MM.1S (cell line): ENCODE measurements at regions not wholly inside any gene's neighbourhood (a gene's known extent, or its start where the extent isn't known, plus 50 kb on each side); places are given as distances from the start of the nearest gene placed in this dataset.
A peak's percentile ranks its signal among the peaks of the same experiment; 100 is the strongest.

Source experiments
- DNase-seq: peaks from one replicate; pipeline ENCODE4 v3.0.0-alpha.2; 2015
- H2AFZ ChIP-seq: fragments of 300-600 bp; sonication (generic); 2 replicates; pipeline ENCODE4 v1.6.0; 2016; ENCODE audit warnings: antibody characterized with exemption, low read length
- H3F3A ChIP-seq: fragments of 300-600 bp; sonication (generic); 2 replicates; pipeline ENCODE4 v1.6.1; 2016; ENCODE audit warnings: mild to moderate bottlenecking, antibody characterized with exemption, low read length, moderate library complexity, mixed read lengths; ENCODE audit not compliant: insufficient read depth
- H3K27ac ChIP-seq: fragments of 300-600 bp; sonication (generic); 2 replicates; pipeline ENCODE4 v1.5.1; 2016; ENCODE audit warnings: mild to moderate bottlenecking, low read length
- H3K27me3 ChIP-seq: fragments of 300-600 bp; sonication (generic); replicated peaks from 2 replicates; pipeline ENCODE4 v1.6.0; 2016; ENCODE audit warnings: low read length; ENCODE audit not compliant: insufficient read depth
- H3K36me3 ChIP-seq: fragments of 300-600 bp; sonication (generic); replicated peaks from 2 replicates; pipeline ENCODE4 v1.6.1; 2016; ENCODE audit warnings: mild to moderate bottlenecking, low read length, mixed read lengths; ENCODE audit not compliant: insufficient read depth
- H3K4me1 ChIP-seq: fragments of 300-600 bp; sonication (generic); 2 replicates; pipeline ENCODE4 v1.6.1; 2016; ENCODE audit warnings: low read length, mixed read lengths
- H3K4me2 ChIP-seq: fragments of 300-600 bp; sonication (generic); 2 replicates; pipeline ENCODE4 v1.6.0; 2016; ENCODE audit warnings: low read depth, low read length
- H3K4me3 ChIP-seq: fragments of 300-600 bp; sonication (generic); 2 replicates; pipeline ENCODE4 v1.5.1; 2016; ENCODE audit warnings: low read length, mixed read lengths
- H3K79me2 ChIP-seq: fragments of 300-600 bp; sonication (generic); 2 replicates; pipeline ENCODE4 v1.6.1; 2016; ENCODE audit warnings: mixed run types, low read length, mixed read lengths
- H3K9ac ChIP-seq: fragments of 300-600 bp; sonication (generic); 2 replicates; pipeline ENCODE4 v1.6.1; 2016; ENCODE audit warnings: low read length, mixed read lengths
- H3K9me2 ChIP-seq: fragments of 300-600 bp; sonication (generic); replicated peaks from 2 replicates; pipeline ENCODE4 v1.6.1; 2016; ENCODE audit warnings: mild to moderate bottlenecking, low read length, mixed read lengths; ENCODE audit not compliant: insufficient read depth
- H3K9me3 ChIP-seq: fragments of 300-600 bp; sonication (generic); replicated peaks from 2 replicates; pipeline ENCODE4 v1.6.1; 2016; ENCODE audit warnings: mild to moderate bottlenecking, low read length, mixed read lengths; ENCODE audit not compliant: insufficient read depth
- H4K20me1 ChIP-seq: fragments of 300-600 bp; sonication (generic); 2 replicates; pipeline ENCODE4 v1.6.1; 2016; ENCODE audit warnings: mild to moderate bottlenecking, low read length, moderate library complexity, mixed read lengths; ENCODE audit not compliant: insufficient read depth
- CTCF ChIP-seq: fragments of 300-600 bp; sonication (generic); IDR thresholded peaks from 2 replicates; pipeline ENCODE4 v1.5.1; 2016; ENCODE audit warnings: antibody characterized with exemption, low read length, mixed read lengths
- EZH2 ChIP-seq: fragments of 300-600 bp; sonication (generic); optimal IDR thresholded peaks from 2 replicates; pipeline ENCODE3; 2017; ENCODE audit warnings: low read depth, mild to moderate bottlenecking, antibody characterized with exemption, low read length, mixed read lengths
- EZH2phosphoT487 ChIP-seq: fragments of 300-600 bp; sonication (generic); IDR thresholded peaks from 2 replicates; pipeline ENCODE4 v1.6.1; 2018; ENCODE audit warnings: antibody characterized with exemption, low read length

DNA sequence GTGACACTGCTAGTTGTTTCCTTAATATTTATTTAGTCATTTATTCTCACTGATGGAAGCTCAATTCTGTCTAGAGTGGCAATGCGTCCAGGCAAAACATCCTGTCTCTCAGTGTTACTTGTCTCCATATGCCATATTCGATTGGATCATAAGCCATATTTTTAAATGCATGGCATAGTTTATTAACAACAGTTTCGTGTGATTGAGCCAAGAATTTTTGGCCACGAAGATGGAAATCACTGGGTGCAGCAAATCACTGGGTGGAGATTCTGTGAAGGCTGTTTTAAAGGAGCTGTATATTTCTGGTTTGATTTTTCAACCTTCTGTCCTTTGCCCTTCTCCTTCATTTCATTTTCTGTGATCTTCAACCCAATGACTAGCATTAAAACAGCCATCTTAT lies 205.2 kb downstream of the JRKL start:
- TF ChIP-seq EZH2phosphoT487 (no peak), EZH2 (no peak), CTCF (no peak)
- Histone ChIP-seq H2AFZ (no peak overlapping the region), H3K79me2 (no peaks in the 10 kb centered on the region), H3K4me3 (no peak overlapping the region), H3K9ac (no peak overlapping the region), H3F3A (no peaks in the 10 kb centered on the region), H3K9me2 (no peaks in the 10 kb centered on the region), H3K27ac (no peak overlapping the region), H3K4me1 (no peaks in the 10 kb centered on the region), H3K36me3 (no peaks in the 10 kb centered on the region), H3K27me3 (no peaks in the 10 kb centered on the region), H3K4me2 (no peak overlapping the region), H3K9me3 (no peaks in the 10 kb centered on the region; the same call in 1 of the 2 replicates), H4K20me1 (no peaks in the 10 kb centered on the region)
- no peak for DNase-seq

GRCh38 chr11:96607864-96608558 lies 218.2 kb downstream of the JRKL start:
- Histone ChIP-seq H3K9me3 (no peaks in the 10 kb centered on the region), H3K79me2 (no peaks in the 10 kb centered on the region), H3K9me2 (no peaks in the 10 kb centered on the region), H3K36me3 (no peaks in the 10 kb centered on the region), H4K20me1 (no peaks in the 10 kb centered on the region), H3K4me1 (0 out of 2 replicates have a peak, but pooled peaks cover 7% of the 10 kb centered on the region), H3K4me3 (no peak overlapping the region), H2AFZ (no peak overlapping the region), H3K4me2 (no peak overlapping the region), H3K27me3 (no peaks in the 10 kb centered on the region), H3K27ac (no peak overlapping the region), H3F3A (no peaks in the 10 kb centered on the region), H3K9ac (no peak overlapping the region)
- no peak for DNase-seq
- TF ChIP-seq EZH2 (no peak), EZH2phosphoT487 (no peak), CTCF (no peak)

DNA sequence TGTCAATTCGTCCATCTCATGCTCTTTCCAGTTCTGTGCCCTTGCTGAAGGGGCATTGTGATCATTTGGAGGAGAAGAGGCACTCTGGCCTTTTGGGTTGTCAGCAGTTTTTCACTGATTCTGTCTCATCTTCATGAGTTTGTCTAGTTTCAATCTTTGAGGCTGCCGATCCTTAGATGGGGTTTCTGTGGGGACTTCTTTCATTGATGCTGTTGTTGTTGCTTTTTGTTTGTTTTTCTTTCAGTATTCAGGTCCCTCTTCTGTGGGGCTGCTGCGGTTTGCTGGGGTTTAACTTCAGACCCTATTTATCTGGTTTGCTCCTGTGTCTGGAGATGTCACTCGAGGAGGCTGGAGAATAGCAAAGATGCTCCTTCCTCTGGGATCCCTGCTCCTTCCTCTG lies 224.3 kb downstream of the JRKL start:
- H2AFZ ChIP-seq: no peak overlapping the region
- no peaks in the 10 kb centered on the region for H3K9me3 ChIP-seq
- H3K4me2 ChIP-seq: peak overlapping the region; percentile 52; the same call in 1 of the 2 replicates
- peaks cover 20% of the 10 kb centered on the region for H3K4me1 ChIP-seq
- no peak overlapping the region for H3K9ac ChIP-seq
- H3K9me2 ChIP-seq: no peaks in the 10 kb centered on the region; the same call in 1 of the 2 replicates
- H3K27ac ChIP-seq: no peak overlapping the region
- 0 out of 2 replicates have a peak, but pooled peaks cover 5% of the 10 kb centered on the region for H3F3A ChIP-seq
- peak; percentile 60 for DNase-seq
- no peak for TF ChIP-seq EZH2
- TF ChIP-seq EZH2phosphoT487: no peak
- TF ChIP-seq CTCF: no peak
- H3K79me2 ChIP-seq: no peaks in the 10 kb centered on the region
- H3K27me3 ChIP-seq: no peaks in the 10 kb centered on the region
- no peaks in the 10 kb centered on the region for H3K36me3 ChIP-seq
- H3K4me3 ChIP-seq: no peak overlapping the region
- H4K20me1 ChIP-seq: no peaks in the 10 kb centered on the region
